H9 (cell line): ENCODE measurements at regions not wholly inside any gene's neighbourhood (a gene's known extent, or its start where the extent isn't known, plus 50 kb on each side); places are given as distances from the start of the nearest gene placed in this dataset.

Experiments
- DNase-seq: peaks from one replicate; pipeline ENCODE4 v3.0.0-alpha.2; 2017
- H2AFZ ChIP-seq: one replicate; pipeline ENCODE4 v1.6.1; 2013; ENCODE audit warnings: mild to moderate bottlenecking, low read length, control low read depth, moderate library complexity
- H2AK5ac ChIP-seq: 2 replicates; pipeline ENCODE4 v1.6.1; 2013; ENCODE audit warnings: low read length, control low read depth, mixed read lengths; ENCODE audit not compliant: insufficient read length
- H2BK120ac ChIP-seq: one replicate; pipeline ENCODE4 v1.6.1; 2013; ENCODE audit warnings: low read depth, mild to moderate bottlenecking, low read length, control low read depth, inconsistent platforms; ENCODE audit not compliant: poor library complexity, severe bottlenecking
- H2BK12ac ChIP-seq: 2 replicates; pipeline ENCODE4 v1.6.1; 2013; ENCODE audit warnings: low read length, control low read depth, mixed read lengths, low read depth; ENCODE audit not compliant: insufficient read length
- H2BK15ac ChIP-seq: 2 replicates; pipeline ENCODE4 v1.6.1; 2013; ENCODE audit warnings: low read depth, low read length, control low read depth
- H2BK20ac ChIP-seq: one replicate; pipeline ENCODE4 v1.6.1; 2013; ENCODE audit warnings: low read depth, mild to moderate bottlenecking, low read length, control low read depth, inconsistent platforms; ENCODE audit not compliant: poor library complexity, severe bottlenecking
- H2BK5ac ChIP-seq: 2 replicates; pipeline ENCODE4 v1.6.1; 2013; ENCODE audit warnings: low read length, control low read depth, mixed read lengths; ENCODE audit not compliant: insufficient read length
- H3K14ac ChIP-seq: 2 replicates; pipeline ENCODE4 v1.6.1; 2013; ENCODE audit warnings: low read length, control low read depth; ENCODE audit not compliant: insufficient read depth
- H3K18ac ChIP-seq: 2 replicates; pipeline ENCODE4 v1.6.1; 2013; ENCODE audit warnings: low read depth, mild to moderate bottlenecking, mixed read lengths, low read length, control low read depth; ENCODE audit not compliant: insufficient read length
- H3K23ac ChIP-seq: 2 replicates; pipeline ENCODE4 v1.6.1; 2013; ENCODE audit warnings: low read length, control low read depth, mixed read lengths, low read depth; ENCODE audit not compliant: insufficient read length
- H3K23me2 ChIP-seq: 2 replicates; pipeline ENCODE4 v1.6.1; 2013; ENCODE audit warnings: low read depth, mild to moderate bottlenecking, mixed read lengths, low read length, control low read depth; ENCODE audit not compliant: insufficient read length, poor library complexity, severe bottlenecking
- H3K27ac ChIP-seq: 2 replicates; pipeline ENCODE4 v1.5.1; 2013; ENCODE audit warnings: low read length, control low read depth, mixed read lengths, low read depth; ENCODE audit not compliant: insufficient read length
- H3K27me3 ChIP-seq: 2 replicates; pipeline ENCODE4 v1.6.1; 2013; ENCODE audit warnings: low read length, control low read depth, inconsistent platforms; ENCODE audit not compliant: insufficient read depth
- H3K4ac ChIP-seq: 2 replicates; pipeline ENCODE4 v1.6.1; 2013; ENCODE audit warnings: low read depth, mild to moderate bottlenecking, control low read depth, inconsistent platforms, low read length, moderate library complexity
- H3K4me1 ChIP-seq: 2 replicates; pipeline ENCODE4 v1.6.1; 2013; ENCODE audit warnings: low read length, control low read depth, inconsistent platforms; ENCODE audit not compliant: insufficient read depth
- H3K4me2 ChIP-seq: 2 replicates; pipeline ENCODE4 v1.6.1; 2013; ENCODE audit warnings: low read length, control low read depth, mixed read lengths; ENCODE audit not compliant: insufficient read length, insufficient read depth
- H3K56ac ChIP-seq: 2 replicates; pipeline ENCODE4 v1.6.1; 2013; ENCODE audit warnings: low read depth, mild to moderate bottlenecking, mixed read lengths, low read length, control low read depth; ENCODE audit not compliant: insufficient read length
- H3K79me1 ChIP-seq: 2 replicates; pipeline ENCODE4 v1.6.1; 2013; ENCODE audit warnings: low read depth, mild to moderate bottlenecking, moderate library complexity, low read length, control low read depth, inconsistent platforms; ENCODE audit not compliant: insufficient read depth, poor library complexity, severe bottlenecking
- H3K79me2 ChIP-seq: 2 replicates; pipeline ENCODE4 v1.6.1; 2013; ENCODE audit warnings: low read length, control low read depth, inconsistent platforms; ENCODE audit not compliant: insufficient read depth
- H3K9ac ChIP-seq: 2 replicates; pipeline ENCODE4 v1.6.1; 2013; ENCODE audit warnings: low read length, control low read depth, mixed read lengths; ENCODE audit not compliant: insufficient read length; ENCODE audit errors: extremely low read depth
- H3K9me3 ChIP-seq: one replicate; pipeline ENCODE4 v1.6.1; 2013; ENCODE audit warnings: low read depth, low read length, inconsistent platforms; ENCODE audit not compliant: control insufficient read depth
- H3T11ph ChIP-seq: one replicate; pipeline ENCODE4 v1.6.1; 2013; ENCODE audit warnings: mild to moderate bottlenecking, low read length, control low read depth, inconsistent platforms
- H4K20me1 ChIP-seq: one replicate; pipeline ENCODE4 v1.6.1; 2013; ENCODE audit not compliant: control insufficient read depth, insufficient read length, insufficient read depth
- H4K5ac ChIP-seq: 2 replicates; pipeline ENCODE4 v1.6.1; 2013; ENCODE audit warnings: low read depth, mild to moderate bottlenecking, mixed read lengths, low read length, control low read depth; ENCODE audit not compliant: insufficient read length
- H4K8ac ChIP-seq: replicated peaks from 2 replicates; pipeline ENCODE4 v1.6.1; 2013; ENCODE audit warnings: low read length, control low read depth, mixed read lengths, low read depth; ENCODE audit not compliant: insufficient read length
- H4K91ac ChIP-seq: 2 replicates; pipeline ENCODE4 v1.6.1; 2013; ENCODE audit warnings: low read depth, mild to moderate bottlenecking, moderate library complexity, mixed read lengths, low read length, control low read depth; ENCODE audit not compliant: insufficient read length
- H3K27ac Mint-ChIP-seq, 3 experiments: 2 replicates in 2 of 3; 3 replicates in 1 of 3; pipeline ENCODE4 v1.8.0; 2020 to 2021; ENCODE audit warnings: mixed read lengths in 3 of 3, mild to moderate bottlenecking in 1 of 3, moderate library complexity in 1 of 3
- H3K27me3 Mint-ChIP-seq: 2 replicates; pipeline ENCODE4 v1.8.0; 2021; ENCODE audit warnings: low read depth, mild to moderate bottlenecking, moderate library complexity, mixed read lengths
- H3K36me3 Mint-ChIP-seq, 3 experiments: 2 replicates in 2 of 3; 3 replicates in 1 of 3; pipeline ENCODE4 v1.8.0; 2020 to 2021; ENCODE audit warnings: low read depth in 3 of 3, mixed read lengths in 3 of 3; ENCODE audit not compliant: insufficient read depth in 1 of 3
- H3K4me1 Mint-ChIP-seq, 2 experiments: 2 replicates each; pipeline ENCODE4 v1.8.0; 2020; ENCODE audit warnings: mixed read lengths in 2 of 2
- H3K4me3 Mint-ChIP-seq, 2 experiments: 2 replicates in 1 of 2; 3 replicates in 1 of 2; pipeline ENCODE4 v1.8.0; 2020 to 2021; ENCODE audit warnings: mild to moderate bottlenecking in 2 of 2, mixed read lengths in 2 of 2, moderate library complexity in 1 of 2
- H3K9me3 Mint-ChIP-seq, 2 experiments: 2 replicates in 1 of 2; 3 replicates in 1 of 2; pipeline ENCODE4 v1.8.0; 2020; ENCODE audit warnings: mild to moderate bottlenecking in 2 of 2, mixed read lengths in 2 of 2, moderate library complexity in 1 of 2
- CTCF ChIP-seq: fragments of 200-600 bp; sonication (generic); conservative IDR thresholded peaks from 3 replicates; pipeline ENCODE4 v1.8.0; 2021; ENCODE audit warnings: antibody characterized with exemption, mild to moderate bottlenecking
- WGBS: extraction: QIAGEN DNeasy Blood & Tissue Kit; methylation state at CpG from one replicate; pipeline ENCODE4 v1.1.7; 2013; ENCODE audit warnings: missing lambda C conversion rate, low lambda C conversion rate, mixed read lengths; ENCODE audit not compliant: insufficient read length; ENCODE audit errors: extremely low coverage; 5-methylcytosine and 5-hydroxymethylcytosine counted together

- Mint-ChIP-seq H3K36me3 (no peaks in the 10 kb centered on the region), H3K27ac (no peak overlapping the region; a peak in 1 of 7 replicates), H3K4me3 (no peak overlapping the region), H3K4me1 (no peaks in the 10 kb centered on the region), H3K27me3 (no peaks in the 10 kb centered on the region; the same call in 1 of the 2 replicates), H3K9me3 (peaks cover 0 to 4% of the 10 kb centered on the region in 2 experiments; a peak in 2 of 5 replicates)
- Histone ChIP-seq H2BK120ac (no peak overlapping the region), H3K23me2 (no peaks in the 10 kb centered on the region), H3K4ac (no peak overlapping the region), H2BK12ac (no peak overlapping the region), H2BK5ac (no peak overlapping the region), H4K91ac (no peak overlapping the region), H2AFZ (no peak overlapping the region), H3K4me2 (no peak overlapping the region), H3K4me1 (no peaks in the 10 kb centered on the region), H2AK5ac (no peak overlapping the region), H3K27ac (no peak overlapping the region), H3K79me1 (no peaks in the 10 kb centered on the region), H4K8ac (no peak overlapping the region), H2BK15ac (no peak overlapping the region), H3T11ph (no peak overlapping the region), H4K20me1 (no peaks in the 10 kb centered on the region), H2BK20ac (no peak overlapping the region), H3K23ac (no peak overlapping the region), H3K56ac (no peak overlapping the region), H3K79me2 (no peaks in the 10 kb centered on the region), H4K5ac (no peak overlapping the region), H3K9me3 (no peaks in the 10 kb centered on the region), H3K18ac (no peak overlapping the region), H3K27me3 (no peaks in the 10 kb centered on the region), H3K14ac (no peak overlapping the region), H3K9ac (no peak overlapping the region)
- no CpG with 5 or more reads among the region's 9 CpGs for WGBS
- no peak for TF ChIP-seq CTCF
- DNase-seq: no peak
These were observed 115.6 kb downstream of the SLC38A4 start for GRCh38 chr12:46710125-46710743.
